HK-2 (cell line): ENCODE measurements at regions not wholly inside any gene's neighbourhood (a gene's known extent, or its start where the extent isn't known, plus 50 kb on each side); places are given as distances from the start of the nearest gene placed in this dataset.

ENCODE experiments used
- DNase-seq: peaks from one replicate; pipeline ENCODE4 v3.0.0-alpha.2; 2018; ENCODE audit not compliant: unreplicated experiment

DNA sequence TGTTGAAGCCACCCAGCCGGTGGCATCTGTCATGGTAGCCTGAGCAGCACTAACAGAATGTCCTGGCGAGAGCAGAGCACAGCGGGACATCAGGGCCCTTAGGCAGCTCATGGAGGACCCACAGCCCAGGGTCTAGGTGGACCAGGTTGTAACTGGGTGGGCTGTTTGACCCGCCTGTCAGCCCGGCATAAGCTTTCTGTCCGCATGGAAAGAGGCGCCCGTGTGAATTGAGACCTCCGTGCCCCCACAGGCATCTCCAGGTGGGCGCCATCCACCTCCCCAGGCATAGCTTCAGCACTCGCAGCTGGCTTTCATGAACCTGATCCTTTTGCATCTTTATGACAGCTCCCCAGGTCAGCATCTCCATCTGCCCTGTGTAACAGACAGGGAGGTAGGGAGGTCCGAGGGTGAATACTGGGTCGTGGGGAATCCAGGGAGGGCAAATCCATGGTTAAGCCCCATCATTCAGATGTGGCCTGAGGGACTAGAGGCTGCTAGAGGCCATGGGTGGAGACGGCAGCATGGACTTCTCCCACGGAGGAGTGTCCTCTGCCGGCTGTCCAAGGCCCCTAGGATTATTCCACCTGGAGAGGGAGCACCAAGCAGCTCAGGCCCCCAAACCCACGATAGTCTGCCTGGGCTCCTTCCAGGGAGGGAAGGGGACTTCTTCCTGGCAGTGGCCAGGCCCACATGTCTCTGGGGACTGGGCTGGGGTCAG, 371.6 kb upstream of the MKI67 start:
- DNase-seq = no peak

DNA sequence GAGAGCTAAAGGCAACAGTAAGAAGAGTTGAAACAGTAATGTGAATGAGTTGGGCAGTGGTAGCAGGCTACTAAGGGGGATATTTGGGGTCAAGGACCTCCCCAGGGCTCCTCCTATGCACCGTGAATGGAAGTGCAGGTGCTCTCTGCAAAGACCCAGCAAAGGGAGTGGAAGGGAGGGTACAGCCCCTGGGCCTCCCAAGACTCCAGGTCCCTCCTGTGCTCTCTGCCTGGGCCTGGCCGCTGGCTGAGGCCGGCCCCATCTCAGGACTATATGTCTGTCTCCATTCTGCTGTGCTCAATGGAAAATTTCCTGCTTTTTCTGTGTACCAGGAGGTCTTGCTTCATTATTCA, 372.1 kb upstream of the MKI67 start:
- no peak for DNase-seq

DNA sequence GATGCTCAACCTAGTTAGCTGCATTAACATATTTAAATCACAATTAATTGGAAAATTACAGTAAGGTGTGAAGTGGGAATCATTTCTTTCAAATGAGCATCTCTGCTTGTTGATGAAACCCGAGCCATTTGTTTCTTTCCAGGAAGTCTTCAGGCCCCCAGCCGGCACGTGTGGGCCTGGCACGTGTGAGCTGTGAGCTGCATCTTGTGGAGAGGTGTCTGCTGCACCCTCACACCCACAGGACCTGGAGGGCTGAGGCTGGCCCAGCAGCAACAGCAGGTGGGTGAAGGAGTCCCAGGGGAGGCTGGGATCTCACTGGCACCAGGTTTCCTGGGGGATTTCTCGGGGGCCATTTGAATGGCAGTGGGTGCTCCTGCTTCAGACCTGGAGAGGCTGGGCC, 372.5 kb upstream of the MKI67 start:
- no peak for DNase-seq

DNA sequence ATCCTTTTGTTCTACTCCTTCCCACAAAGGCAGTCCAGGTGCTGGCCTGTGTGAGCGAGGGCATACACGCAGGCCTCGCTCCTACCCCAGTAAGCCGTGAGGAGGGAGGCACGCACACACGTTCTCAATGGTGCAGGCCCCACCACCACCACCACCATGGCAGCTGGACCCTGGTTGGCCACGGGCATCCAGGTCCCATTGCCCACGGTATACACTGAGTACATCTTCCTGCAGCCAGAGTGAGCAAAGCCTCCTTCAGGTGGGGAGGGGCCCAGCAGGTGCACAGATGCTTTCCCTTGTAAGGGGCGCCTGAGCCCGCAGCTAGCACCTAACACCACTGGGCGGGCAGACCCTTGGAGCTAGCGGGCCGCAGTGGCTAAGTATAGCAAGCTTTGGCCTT, 373.3 kb upstream of the MKI67 start:
- no peak for DNase-seq

DNA sequence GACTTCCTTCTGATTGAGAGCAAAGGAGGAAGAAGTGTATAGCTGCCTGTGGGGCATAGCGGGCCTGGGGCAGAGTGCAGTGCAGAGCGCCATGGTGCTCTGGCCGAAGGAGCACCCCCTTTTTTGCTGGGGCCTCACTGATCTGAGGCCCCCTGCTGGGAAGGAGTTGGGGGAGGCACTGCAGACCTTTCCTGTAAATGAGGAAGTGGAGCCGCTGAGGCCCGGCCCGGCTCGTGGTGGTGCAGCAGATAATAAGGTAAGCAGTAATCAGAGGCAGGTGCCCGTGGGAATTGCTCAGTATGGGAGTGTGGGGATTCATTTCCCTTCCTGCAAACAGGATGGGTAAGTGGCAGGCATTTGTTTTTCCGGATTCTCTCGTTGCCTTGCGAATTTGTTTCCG, 373.7 kb upstream of the MKI67 start:
- DNase-seq = no peak

DNA sequence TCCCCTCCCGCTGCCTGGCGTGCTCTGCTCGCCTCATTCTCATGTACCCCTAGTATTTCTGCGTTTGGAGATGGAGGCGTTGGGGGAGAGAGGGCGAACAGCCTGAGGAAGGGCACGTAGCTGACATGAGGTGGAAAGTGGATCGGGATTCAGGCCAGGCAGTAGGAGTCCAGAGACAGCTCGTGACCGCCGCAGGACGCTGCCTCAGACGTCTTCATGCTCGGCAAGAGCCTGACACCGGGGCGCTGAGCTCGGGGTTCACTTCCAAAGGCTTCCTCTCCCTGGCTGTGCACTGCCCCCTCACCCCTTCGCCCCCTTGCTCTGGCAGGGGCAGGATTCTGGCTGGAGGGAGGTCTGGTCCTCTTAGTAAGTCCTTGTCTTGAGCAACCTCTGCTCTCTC, 374.4 kb upstream of the MKI67 start:
- no peak for DNase-seq

DNA sequence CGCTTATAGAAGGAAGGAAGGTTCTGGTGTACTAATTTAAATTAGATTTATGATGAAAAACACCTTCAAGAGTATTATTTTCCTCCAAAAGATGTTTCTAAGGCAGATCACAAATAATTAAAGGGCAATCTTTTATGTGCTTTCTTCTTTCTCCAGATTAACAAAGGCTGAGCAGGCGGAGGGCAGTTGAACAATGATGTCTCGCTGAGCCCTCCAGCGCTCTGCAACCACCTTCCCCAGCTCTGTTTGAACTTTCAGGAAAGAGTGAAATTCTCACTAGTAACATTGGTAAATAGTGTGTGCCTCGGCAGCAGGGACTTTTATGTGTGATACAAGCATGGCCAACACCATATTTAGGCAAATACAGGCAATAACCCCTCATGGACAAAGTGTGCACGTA, 379.1 kb upstream of the MKI67 start:
- DNase-seq = no peak

DNA sequence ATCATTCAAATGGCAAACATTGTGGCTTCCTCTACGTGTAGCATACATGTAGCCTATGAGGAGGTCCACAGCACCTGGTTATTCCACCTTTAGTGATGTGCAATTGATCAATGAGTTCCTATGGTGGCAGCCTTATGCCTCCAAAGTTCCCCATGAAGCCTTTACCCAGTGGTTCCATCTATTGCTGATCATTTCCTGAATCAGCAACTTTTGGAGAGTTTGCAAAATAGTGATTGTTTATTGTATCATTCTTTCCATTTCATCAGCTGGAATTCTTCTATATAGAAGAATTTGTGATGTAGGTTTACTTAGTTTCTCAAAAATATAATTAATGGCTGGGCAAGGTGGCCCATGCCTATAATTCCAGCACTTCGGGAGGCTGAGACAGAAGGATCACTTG, 380.2 kb upstream of the MKI67 start:
- DNase-seq = no peak

DNA sequence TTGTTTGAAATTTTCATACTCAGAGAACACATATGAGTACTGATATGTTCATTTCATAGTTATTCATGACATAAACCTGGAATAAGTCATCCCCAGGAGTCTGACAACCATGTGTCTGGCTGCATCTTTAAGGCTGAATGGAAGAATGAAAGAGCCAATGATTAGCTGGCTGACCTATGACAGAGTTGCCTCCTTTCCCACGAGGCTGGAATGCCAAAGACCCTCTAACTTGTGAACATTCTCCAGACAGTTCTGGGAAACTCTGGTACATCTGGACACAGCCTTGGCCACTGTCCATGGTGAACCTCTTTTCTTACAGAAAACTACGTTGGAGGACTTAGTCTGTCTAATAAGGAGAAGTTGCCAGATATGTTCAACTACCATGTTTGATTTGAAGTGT, 380.8 kb upstream of the MKI67 start:
- no peak for DNase-seq

DNA sequence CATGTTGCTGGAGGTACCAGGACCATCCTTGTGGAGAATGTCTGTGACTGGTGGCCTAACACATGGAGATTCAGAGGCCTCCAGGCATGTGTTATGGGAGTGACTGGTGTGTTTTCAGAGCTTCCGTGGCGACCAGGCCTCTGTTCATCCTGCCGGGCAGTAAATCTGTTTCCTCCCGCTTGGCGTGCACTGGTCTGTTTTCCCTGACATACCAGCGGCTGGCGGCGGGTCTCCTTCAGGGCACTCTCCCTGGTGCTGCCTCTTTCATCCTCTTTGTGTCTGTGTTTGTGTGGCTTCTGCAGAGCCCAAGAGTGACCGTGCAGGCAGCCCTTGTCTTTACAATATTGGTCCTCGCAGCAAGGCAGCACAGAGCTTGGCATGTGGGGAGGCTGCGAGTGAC, 385.1 kb upstream of the MKI67 start:
- no peak for DNase-seq

DNA sequence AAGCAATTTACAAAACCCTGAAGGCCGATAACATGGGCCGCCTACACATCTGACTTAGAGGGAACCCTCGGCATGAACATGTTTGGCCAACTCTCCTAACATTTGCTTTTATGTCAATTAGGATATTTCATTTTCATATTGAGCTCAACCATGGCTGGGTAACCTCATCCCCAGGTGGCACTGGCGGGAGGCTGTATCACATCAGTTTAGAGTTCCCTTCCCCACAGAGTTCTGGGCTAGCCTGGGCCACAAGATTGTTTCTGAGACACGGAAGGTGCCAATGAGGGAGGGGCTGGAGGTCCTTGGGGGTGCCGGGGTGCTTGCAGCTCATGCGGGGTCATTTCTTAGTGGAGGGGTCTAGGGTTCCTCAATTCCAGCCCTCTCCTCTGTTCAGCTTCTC, 386.5 kb upstream of the MKI67 start:
- DNase-seq = no peak

DNA sequence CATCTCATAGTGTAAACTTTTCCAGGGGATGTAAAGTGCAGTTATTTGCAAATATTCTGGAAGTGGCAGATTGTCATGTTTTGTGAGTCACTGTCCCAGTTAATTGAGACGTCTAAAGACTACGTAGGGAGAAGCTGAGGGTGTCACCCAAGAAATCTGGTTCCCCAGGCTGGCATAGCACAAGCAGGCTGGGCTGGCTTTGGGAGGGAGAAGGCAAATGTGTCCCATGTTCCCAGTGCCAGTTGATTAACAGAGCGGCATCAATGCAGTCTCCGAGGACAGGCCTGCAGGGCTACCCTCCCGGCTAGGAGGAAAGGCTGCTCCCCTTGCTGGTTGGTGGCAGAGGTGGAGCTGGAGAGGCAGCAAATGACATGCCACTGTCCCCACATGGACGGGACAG, 388.3 kb upstream of the MKI67 start:
- DNase-seq = no peak

DNA sequence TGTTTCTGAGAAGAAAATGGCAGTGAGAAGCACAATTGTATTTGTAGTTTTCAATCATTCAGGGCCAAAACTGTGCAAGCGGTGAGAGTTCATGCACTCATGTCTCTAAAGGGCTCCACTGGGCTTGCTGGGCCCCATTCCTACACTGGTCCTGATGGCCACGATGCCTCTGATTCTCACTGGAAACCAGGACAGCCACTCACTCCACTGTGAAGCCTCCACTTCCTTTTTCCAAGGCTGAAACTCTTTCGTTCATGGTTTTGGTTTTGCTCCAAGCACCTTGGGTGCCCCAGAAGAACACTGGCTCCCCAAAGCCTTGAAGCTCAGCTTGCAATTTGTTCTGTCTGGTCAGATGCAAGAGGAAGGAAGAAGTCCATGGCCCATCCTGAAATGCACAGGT, 390.0 kb upstream of the MKI67 start:
- no peak for DNase-seq

DNA sequence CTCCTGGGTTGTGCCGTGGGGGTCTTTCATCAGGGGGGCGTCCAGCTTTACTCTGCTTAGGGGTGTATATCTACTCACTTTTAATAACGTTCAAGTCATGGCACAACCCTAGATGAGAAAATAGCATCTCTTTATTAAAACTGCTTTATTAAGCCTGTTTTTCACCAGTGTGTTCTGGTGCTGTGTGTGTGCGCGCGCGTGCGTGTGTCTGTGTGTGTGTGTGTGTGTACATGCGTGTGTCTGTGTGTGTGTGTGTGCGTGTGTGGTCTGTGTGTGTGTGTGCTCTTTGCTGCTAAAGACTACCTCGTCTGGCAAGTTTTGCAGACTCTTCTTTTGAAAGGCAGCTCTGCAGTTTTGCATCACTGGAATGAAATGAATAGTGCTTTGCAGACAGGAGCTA, 390.9 kb upstream of the MKI67 start:
- DNase-seq = no peak

DNA sequence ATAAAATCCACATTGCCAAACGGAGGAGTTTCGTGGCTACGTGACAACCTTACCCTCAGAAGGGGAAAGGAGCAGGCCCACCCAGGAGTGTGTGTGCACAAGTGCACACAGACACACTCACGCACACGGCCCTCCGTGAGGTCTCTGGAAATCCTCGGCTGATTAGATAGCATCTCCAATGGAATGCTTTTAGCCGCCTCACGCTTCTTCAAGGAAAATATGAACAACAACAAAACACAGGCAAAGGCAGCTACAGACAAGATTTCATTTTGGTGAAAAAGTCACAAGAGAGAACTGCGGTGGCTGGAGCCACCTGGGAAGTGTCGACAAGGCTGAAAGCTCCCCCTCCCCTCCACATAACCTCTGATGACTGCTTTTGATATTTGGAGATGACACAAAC, 391.8 kb upstream of the MKI67 start:
- no peak for DNase-seq

DNA sequence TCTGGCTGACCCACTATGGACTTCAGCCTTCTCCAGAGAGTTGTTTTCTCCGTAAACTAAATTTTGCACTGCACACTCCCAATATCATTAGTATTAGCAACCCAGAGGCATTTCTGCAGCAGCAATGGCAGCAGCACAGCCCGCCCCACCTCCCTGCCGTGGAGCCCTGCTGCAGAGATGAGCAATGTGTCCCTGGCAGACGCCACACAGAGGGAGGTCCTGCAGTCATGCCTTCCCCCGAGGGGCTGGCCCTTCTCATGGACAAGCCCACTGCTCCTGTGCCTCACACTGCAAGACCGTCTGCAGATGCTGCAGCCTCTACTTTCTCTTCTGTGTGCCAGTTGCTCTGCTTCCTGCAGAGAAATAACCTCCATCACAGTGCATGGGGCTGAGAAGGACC, 393.4 kb upstream of the MKI67 start:
- DNase-seq = no peak

DNA sequence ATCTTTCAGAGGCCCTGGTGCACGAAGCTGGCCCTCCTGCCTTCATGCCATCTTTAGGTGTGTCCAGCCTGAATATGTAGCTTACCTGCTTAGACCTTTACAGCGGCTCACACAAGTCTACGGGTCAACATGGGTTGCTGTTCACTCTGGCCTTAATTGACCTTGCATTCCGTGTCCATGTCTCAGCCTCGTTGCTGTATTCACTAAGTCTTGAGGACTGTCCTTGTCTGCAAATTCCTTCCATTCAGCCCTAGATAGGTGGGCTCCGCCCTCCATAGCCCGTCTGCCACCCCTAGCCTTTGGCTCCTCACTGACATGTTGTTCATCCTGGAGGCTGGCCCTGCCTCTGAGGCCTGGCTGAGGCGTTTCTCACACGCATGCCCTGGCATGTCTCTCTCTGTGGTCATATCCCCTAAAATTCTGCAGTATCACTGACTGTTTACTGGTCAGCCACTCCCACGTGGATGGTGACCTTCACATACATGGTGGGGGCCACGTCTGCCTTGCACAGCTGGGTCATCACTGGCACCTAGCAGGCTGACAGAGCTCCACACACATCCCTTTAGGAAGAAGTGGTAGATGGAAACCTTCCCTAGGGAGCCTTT, 394.1 kb upstream of the MKI67 start:
- no peak for DNase-seq

DNA sequence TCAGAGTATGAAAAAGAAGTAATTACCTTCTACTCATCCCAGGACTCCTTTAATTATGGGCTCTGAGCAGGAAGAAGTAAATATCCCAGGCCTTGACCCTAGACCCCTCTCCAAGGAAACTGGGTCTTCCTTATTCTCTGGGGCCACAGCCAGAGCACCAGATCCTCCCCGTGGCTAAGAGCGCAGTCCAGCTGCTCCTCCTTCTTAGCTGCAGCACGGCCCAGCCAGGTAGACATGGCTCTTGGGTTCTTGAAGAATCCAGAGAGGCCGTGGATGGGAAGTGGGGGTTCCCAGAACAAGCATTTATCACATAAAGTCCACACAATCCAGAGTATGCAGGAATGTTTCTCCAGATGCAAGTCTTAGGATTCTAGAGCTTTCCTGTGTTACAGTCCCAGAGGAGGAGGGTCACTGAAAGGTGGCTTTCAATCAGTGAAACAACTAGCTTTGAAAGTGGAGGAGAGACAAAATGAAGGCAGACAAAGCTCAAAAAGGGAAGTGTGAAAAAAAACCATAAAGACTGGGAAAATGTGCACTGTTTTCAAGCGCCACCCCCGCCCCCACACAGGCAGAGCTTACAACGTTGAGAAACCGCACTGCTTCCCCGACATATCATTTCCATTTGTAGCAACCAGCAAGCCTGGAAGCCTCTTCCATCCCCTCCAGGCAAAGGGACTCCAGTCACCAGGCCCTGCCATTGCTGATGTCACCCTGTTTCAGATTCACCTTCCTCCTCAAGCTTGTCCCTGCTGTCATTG, 396.5 kb upstream of the MKI67 start:
- DNase-seq = no peak

DNA sequence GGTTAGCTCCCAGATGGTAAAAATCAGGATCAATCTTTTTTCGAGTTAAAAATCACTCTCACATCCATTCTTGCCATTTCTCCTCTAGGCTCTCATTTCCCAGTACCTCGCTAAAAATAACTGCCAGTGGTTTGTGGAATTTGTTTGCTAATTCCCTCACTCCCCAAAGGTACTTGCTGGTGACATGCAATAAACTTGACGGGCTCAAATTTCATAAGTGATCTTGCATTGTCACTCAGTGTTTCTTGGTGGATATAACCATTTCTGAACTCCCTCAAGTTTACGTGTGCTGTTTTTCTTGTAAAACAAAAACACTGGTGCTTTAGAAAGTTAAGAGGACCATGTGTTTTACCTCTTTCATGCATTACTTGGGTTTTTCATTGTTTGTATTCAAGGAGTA, 399.2 kb upstream of the MKI67 start:
- DNase-seq = no peak

DNA sequence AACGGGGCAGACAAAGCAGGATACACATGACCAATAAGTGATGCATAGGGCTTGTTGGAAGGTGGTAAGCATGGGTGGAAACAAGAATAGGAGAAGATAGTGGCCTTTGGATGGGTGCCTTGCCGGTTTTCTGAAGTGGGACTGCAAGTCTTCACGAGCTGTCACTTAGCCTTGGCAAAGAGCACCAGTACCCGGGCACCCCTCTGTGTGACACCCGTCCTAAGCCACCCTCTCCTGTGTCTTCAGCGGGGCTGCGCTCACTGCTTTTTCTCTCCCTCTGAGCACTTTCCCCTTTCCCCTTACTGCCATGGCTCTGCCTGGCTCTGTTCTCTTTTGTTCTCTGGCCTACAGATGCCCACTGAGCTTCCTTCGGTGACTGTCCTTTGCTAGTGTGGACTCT, 399.7 kb upstream of the MKI67 start:
- no peak for DNase-seq

DNA sequence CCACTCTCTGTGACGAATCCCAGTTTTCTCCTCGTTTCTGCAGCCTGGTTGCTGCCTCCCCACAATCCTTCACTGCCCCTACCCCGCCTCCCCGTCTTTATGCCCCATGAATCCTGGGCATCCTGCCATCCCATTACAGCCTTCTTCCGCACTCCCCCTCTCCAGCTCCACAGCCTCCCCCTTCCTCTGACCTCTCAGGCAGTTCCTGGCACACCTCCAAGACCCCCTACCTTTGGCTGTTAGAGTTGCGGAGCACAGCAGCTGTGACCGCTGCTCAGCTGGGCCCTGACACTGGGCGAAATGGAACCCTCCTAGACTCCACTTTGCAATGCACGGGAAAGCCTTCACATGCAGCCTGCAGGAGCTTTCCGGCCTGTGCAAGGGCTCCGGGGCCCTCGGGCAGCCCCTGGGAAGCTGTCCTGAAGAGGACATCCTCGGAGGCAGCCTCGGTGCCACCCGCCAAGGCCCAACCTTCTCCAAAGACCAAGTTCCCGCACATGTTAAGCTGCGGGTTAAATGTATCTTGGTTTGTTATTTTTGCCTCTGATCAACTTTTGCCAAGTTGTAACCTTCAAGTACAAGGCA, 400.7 kb upstream of the MKI67 start:
- DNase-seq = no peak

DNA sequence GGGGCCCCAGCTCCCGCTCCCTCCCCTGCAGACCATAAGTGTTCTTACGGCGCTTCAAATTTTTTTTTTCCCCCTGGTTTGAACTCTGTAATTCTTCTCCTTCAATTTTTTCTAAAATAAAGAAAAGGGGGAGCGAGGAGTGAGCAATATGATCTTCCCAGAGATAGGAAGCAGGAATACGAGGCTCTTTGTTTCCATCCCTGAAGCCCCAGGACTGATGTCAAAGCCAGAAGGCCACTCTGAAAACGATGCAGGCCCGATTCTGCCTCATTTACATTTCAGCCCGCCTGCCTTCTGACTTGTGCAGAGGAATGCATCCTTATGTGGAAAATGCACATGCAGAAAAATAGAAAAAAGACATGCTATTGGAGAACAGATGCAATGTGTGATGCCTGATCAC, 401.5 kb upstream of the MKI67 start:
- no peak for DNase-seq

DNA sequence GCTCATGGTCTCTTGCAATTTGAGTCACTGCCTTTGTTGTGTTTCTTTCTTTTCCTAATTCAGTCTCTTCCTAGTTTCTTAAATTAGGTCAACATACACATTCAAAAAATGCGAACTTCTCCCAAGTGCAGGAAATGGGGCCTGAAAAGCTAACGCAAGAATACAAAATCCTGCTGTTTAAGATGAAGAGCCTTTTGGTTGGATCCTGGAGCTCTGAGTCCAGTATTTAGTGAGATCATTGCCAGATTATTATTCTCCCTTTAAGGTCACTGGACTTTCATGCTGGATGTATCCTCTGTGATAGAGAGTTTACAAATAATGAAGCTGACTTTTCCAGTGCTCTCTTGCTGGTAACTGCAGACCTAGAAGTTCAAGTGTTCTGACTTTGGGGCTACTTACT, 401.9 kb upstream of the MKI67 start:
- DNase-seq = no peak
